ENCODE measurements at regions not wholly inside any gene's neighbourhood (a gene's known extent, or its start where the extent isn't known, plus 50 kb on each side); places are given as distances from the start of the nearest gene placed in this dataset.

DNA sequence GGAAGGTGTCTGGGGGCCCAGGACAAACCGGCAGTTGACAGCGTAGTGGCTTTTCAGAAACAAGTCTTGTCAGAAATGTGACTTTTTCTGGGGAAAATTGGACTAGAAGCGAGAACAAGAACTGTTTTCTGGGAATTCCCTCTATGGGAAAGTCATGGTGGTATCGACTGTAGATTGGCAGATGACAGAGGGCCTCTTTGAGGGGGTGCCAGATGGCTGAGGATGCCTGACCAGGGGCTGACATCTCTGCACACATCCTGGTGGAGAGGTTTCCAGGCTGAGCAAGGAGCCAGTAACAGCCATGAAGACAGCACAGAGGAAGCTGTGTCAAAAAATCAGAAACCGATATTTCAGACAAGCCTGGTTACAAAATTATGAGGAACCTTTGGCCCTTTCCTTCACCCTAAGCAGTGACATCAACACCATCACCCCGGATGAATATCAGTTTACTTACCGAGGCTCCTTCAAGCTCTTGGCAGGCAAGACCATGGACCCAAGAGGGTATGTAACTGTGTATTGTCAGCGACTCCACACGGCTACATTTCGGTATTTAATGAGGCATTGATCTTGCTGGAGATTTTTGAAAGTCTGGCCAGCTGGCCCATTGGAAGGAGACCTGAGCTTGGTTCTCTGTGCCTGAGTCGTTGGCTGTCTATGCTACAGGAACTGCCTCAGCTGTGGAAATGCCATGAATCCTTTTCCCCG, 1525.3 kb upstream of the TMEM132C start:
- H3K4me3 Mint-ChIP-seq, result no peak overlapping the region
- ChIA-PET CTCF (no interaction called here), POLR2A (no interaction called here)

DNA sequence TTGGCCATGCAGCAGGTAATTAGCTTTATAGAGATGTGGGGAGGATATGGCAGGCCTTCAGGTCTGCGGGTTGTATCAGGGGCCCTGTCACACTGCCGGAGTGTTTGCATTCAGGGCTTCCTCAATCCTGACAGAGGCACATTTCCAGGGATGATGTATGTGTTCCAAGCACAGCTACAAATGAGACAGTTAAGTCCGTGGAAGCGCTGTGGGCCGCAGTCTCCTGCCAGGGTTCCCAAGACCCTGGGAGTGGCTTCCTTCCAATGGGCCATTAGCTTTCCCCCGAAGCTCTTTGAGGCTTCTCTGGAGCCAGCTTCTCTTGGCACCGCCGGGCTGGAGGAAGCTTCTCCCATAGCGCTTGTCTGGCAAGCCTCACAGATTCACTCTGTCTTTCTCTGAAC, 1524.7 kb upstream of the TMEM132C start:
- H3K27ac Mint-ChIP-seq, result no peak overlapping the region
- CTCF ChIA-PET, result no interaction called here
- H3K9me3 Mint-ChIP-seq (ENCODE audit: insufficient read depth), result no peaks in the 10 kb centered on the region
- no peak for TF ChIP-seq EZH2 (IDR thresholded peaks at IDR 0.05; ENCODE audit: borderline replicate concordance, insufficient read depth, low read depth, low read length, poor library complexity, severe bottlenecking)
- TF ChIP-seq, protein P1, sequence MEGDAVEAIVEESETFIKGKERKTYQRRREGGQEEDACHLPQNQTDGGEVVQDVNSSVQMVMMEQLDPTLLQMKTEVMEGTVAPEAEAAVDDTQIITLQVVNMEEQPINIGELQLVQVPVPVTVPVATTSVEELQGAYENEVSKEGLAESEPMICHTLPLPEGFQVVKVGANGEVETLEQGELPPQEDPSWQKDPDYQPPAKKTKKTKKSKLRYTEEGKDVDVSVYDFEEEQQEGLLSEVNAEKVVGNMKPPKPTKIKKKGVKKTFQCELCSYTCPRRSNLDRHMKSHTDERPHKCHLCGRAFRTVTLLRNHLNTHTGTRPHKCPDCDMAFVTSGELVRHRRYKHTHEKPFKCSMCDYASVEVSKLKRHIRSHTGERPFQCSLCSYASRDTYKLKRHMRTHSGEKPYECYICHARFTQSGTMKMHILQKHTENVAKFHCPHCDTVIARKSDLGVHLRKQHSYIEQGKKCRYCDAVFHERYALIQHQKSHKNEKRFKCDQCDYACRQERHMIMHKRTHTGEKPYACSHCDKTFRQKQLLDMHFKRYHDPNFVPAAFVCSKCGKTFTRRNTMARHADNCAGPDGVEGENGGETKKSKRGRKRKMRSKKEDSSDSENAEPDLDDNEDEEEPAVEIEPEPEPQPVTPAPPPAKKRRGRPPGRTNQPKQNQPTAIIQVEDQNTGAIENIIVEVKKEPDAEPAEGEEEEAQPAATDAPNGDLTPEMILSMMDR (IDR thresholded peaks at IDR 0.05), result no peak
- 90% methylated on average over 9 of the region's 9 CpGs for WGBS (ENCODE audit: insufficient coverage)
- H2AFZ ChIP-seq (ENCODE audit: insufficient read depth, low read depth, low read length, poor library complexity, severe bottlenecking), result no peak overlapping the region
- intact Hi-C loops (cut with micrococcal nuclease), result loop anchor here (10.0 kb wide), 1 partner anchor 1557 kb away; the partner anchor contains the start of gene TMEM132B
- no peaks in the 10 kb centered on the region for H3K4me1 Mint-ChIP-seq
- no peaks in the 10 kb centered on the region for H3K4me1 ChIP-seq (ENCODE audit: control insufficient read depth in 2 of 2, insufficient read depth in 2 of 2, low read length in 2 of 2)
- no peak overlapping the region for H3K4me2 ChIP-seq (replicated peaks; ENCODE audit: low read depth, low read length, poor library complexity, severe bottlenecking)
- peaks cover 0 to 3% (median 0%) of the 10 kb centered on the region in 3 donors for H3K9me3 ChIP-seq (ENCODE audit: control extremely low read depth in 1 of 3, control insufficient read depth in 2 of 3, insufficient read depth in 1 of 3, low read length in 2 of 3)
- no peaks in the 10 kb centered on the region for H4K20me1 ChIP-seq (ENCODE audit: control insufficient read depth, insufficient read depth, low read length, poor library complexity, severe bottlenecking)
- no peak overlapping the region for H3K9ac ChIP-seq (ENCODE audit: low read length)
- no peak overlapping the region for H3K4me3 Mint-ChIP-seq
- ATAC-seq (ENCODE audit: low read depth) (no peak), DNase-seq (no peak)
- no peaks in the 10 kb centered on the region for H3K79me2 ChIP-seq (ENCODE audit: control insufficient read depth, insufficient read depth, low read length)
- H3K27me3 Mint-ChIP-seq, result no peaks in the 10 kb centered on the region
- H3K4me3 ChIP-seq (ENCODE audit: control extremely low read depth in 1 of 5, extremely low read depth in 1 of 5, insufficient read depth in 1 of 5, low read depth in 2 of 5, low read length in 4 of 5), result no peak overlapping the region
- POLR2A ChIA-PET, result no interaction called here
- H3K36me3 ChIP-seq (replicated peaks in 1 of 2; ENCODE audit: control extremely low read depth in 1 of 2, control insufficient read depth in 1 of 2, extremely low read depth in 1 of 2, insufficient read depth in 2 of 2, low read length in 1 of 2), result no peaks in the 10 kb centered on the region
- no peak overlapping the region for H3K27ac ChIP-seq (ENCODE audit: low read length in 2 of 2)
- no peaks in the 10 kb centered on the region for H3K27me3 ChIP-seq (replicated peaks in 1 of 4; ENCODE audit: control extremely low read depth in 1 of 4, control insufficient read depth in 3 of 4, insufficient read depth in 4 of 4, low read length in 3 of 4)

More for the DNA sequence above, 1525.3 kb upstream of the TMEM132C start:
- H3K27me3 Mint-ChIP-seq, result no peaks in the 10 kb centered on the region
- Histone ChIP-seq H3K9me3 (ENCODE audit: control extremely low read depth in 1 of 3, control insufficient read depth in 2 of 3, insufficient read depth in 1 of 3, low read length in 2 of 3) (peaks cover 0 to 3% (median 0%) of the 10 kb centered on the region in 3 donors), H3K4me2 (replicated peaks; ENCODE audit: low read depth, low read length, poor library complexity, severe bottlenecking) (no peak overlapping the region), H3K4me3 (ENCODE audit: control extremely low read depth in 1 of 5, extremely low read depth in 1 of 5, insufficient read depth in 1 of 5, low read depth in 2 of 5, low read length in 4 of 5) (no peak overlapping the region), H3K27me3 (replicated peaks in 1 of 4; ENCODE audit: control extremely low read depth in 1 of 4, control insufficient read depth in 3 of 4, insufficient read depth in 4 of 4, low read length in 3 of 4) (no peaks in the 10 kb centered on the region), H3K27ac (ENCODE audit: low read length in 2 of 2) (no peak overlapping the region), H3K9ac (ENCODE audit: low read length) (no peak overlapping the region), H3K36me3 (replicated peaks in 1 of 2; ENCODE audit: control extremely low read depth in 1 of 2, control insufficient read depth in 1 of 2, extremely low read depth in 1 of 2, insufficient read depth in 2 of 2, low read length in 1 of 2) (no peaks in the 10 kb centered on the region), H3K4me1 (ENCODE audit: control insufficient read depth in 2 of 2, insufficient read depth in 2 of 2, low read length in 2 of 2) (no peaks in the 10 kb centered on the region), H4K20me1 (ENCODE audit: control insufficient read depth, insufficient read depth, low read length, poor library complexity, severe bottlenecking) (no peaks in the 10 kb centered on the region), H3K79me2 (ENCODE audit: control insufficient read depth, insufficient read depth, low read length) (no peaks in the 10 kb centered on the region), H2AFZ (ENCODE audit: insufficient read depth, low read depth, low read length, poor library complexity, severe bottlenecking) (no peak overlapping the region)
- H3K4me1 Mint-ChIP-seq, result no peaks in the 10 kb centered on the region
- no peak overlapping the region for H3K27ac Mint-ChIP-seq
- intact Hi-C loops (cut with micrococcal nuclease), result loop anchor here (10.0 kb wide), 1 partner anchor 1557 kb away; the partner anchor contains the start of gene TMEM132B
- H3K9me3 Mint-ChIP-seq (ENCODE audit: insufficient read depth), result no peaks in the 10 kb centered on the region
- ATAC-seq (ENCODE audit: low read depth) (no peak), DNase-seq (no peak)
- TF ChIP-seq EZH2 (IDR thresholded peaks at IDR 0.05; ENCODE audit: borderline replicate concordance, insufficient read depth, low read depth, low read length, poor library complexity, severe bottlenecking), result no peak
- TF ChIP-seq, protein P1 (IDR thresholded peaks at IDR 0.05), result no peak
- 83% methylated on average over 12 of the region's 12 CpGs for WGBS (ENCODE audit: insufficient coverage)

All from B cell (primary cell).